Naive B cell (primary cell): ENCODE measurements at regions not wholly inside any gene's neighbourhood (a gene's known extent, or its start where the extent isn't known, plus 50 kb on each side); places are given as distances from the start of the nearest gene placed in this dataset.
"Not testable (repeated sequence)": the region's sequence is repeated elsewhere in the genome, so short reads cannot be mapped to it uniquely, and the experiment has no call there.

Experiments
- ATAC-seq, 2 donors: fragments of 150-1000 bp; cut with Tn5 transposase; 2 replicates each; pipeline ENCODE4 v1.10.0; 2021; ENCODE audit warnings: low read depth in 2 of 2, mild to moderate bottlenecking in 2 of 2, moderate library complexity in 2 of 2
- DNase-seq: peaks from one replicate; pipeline ENCODE4 v3.0.0; 2022
- H3K27ac Mint-ChIP-seq, 6 donors: one replicate each; pipeline ENCODE4 v1.8.0; 2020 to 2022; ENCODE audit warnings: mild to moderate bottlenecking in 6 of 6, mixed read lengths in 6 of 6, moderate library complexity in 5 of 6, inconsistent platforms in 2 of 6
- H3K27me3 Mint-ChIP-seq, 3 donors: one replicate each; pipeline ENCODE4 v1.8.0; 2021 to 2022; ENCODE audit warnings: mixed read lengths in 3 of 3, mild to moderate bottlenecking in 1 of 3
- H3K36me3 Mint-ChIP-seq, 2 donors: one replicate each; pipeline ENCODE4 v1.8.0; 2020 to 2022; ENCODE audit warnings: mixed read lengths in 2 of 2, inconsistent platforms in 1 of 2, mild to moderate bottlenecking in 1 of 2
- H3K4me1 Mint-ChIP-seq, 3 donors: one replicate each; pipeline ENCODE4 v1.8.0; 2020 to 2022; ENCODE audit warnings: mixed read lengths in 3 of 3, inconsistent platforms in 1 of 3, mild to moderate bottlenecking in 1 of 3, moderate library complexity in 1 of 3
- H3K4me3 Mint-ChIP-seq, 8 donors: one replicate each; pipeline ENCODE4 v1.8.0; 2020 to 2022; ENCODE audit warnings: mild to moderate bottlenecking in 8 of 8, mixed read lengths in 8 of 8, moderate library complexity in 8 of 8, inconsistent platforms in 2 of 8
- H3K9me3 Mint-ChIP-seq, 7 donors: one replicate each; pipeline ENCODE4 v1.8.0; 2020 to 2022; ENCODE audit warnings: mixed read lengths in 7 of 7, mild to moderate bottlenecking in 5 of 7, inconsistent platforms in 2 of 7, moderate library complexity in 1 of 7

DNA sequence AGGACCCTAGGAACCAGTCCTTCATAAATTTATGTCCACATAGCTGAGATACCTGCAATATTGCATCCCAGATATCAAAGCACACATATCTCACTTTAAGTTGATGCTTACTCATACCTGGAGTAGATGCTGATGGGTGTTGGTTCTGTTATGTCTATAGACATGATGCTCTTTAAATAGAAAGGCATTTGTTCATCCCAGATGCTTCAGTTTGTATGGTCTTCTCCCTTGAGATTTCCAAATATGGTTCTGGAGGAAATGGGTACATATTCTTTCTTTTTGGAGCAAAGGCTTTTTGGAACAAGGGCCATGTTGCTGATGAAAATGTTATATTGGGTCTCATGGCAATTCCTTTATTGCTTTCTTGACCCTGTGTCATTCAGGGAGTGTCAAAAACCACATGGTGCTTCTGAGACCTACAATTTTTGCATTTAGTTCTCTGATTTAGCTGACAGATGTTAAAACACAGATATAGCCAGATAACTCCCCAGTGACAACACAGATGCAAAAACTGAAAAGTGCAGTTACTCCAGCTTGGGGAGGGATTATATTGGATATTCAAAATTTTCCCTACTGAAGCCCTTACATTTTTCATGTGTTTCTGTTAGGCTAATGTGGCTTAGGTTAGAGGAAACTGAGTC lies 211.4 kb downstream of the KCNRG start:
- Mint-ChIP-seq H3K9me3 (peaks cover 0 to 2% (median 0%) of the 10 kb centered on the region in 7 donors), H3K4me1 (peaks cover 9 to 14% (median 12%) of the 10 kb centered on the region in 3 donors), H3K4me3 (no peak overlapping the region), H3K27ac (no peak overlapping the region), H3K36me3 (no peaks in the 10 kb centered on the region), H3K27me3 (peaks cover 0 to 1% (median under 1%) of the 10 kb centered on the region in 3 donors)
- no peak for DNase-seq
- ATAC-seq, result no peak

DNA sequence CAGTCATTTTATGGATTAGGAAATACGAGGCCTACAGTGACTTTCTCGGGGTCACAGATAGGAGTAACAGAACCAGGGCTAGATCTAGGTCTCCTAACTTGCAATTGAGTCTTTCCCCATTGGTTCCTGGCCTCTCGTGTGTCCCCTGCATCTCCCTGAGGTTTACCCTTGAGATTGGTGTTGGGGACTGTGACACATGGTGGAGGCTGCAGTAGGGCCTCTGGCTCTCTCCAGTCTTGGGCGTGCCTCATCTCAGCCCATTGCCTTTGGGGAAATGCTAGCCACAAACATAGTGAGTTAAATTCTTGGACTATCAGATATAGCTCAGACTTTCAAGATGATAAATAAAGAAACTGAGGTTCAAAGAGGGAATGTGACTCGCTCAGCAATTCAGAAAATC lies 212.1 kb downstream of the KCNRG start:
- DNase-seq, result no peak
- H3K36me3 Mint-ChIP-seq, result peaks cover 0 to 5% of the 10 kb centered on the region in 2 donors
- peaks cover 0 to 2% (median 0%) of the 10 kb centered on the region in 7 donors for H3K9me3 Mint-ChIP-seq
- no peaks in the 10 kb centered on the region for H3K27me3 Mint-ChIP-seq
- H3K27ac Mint-ChIP-seq, result no peak overlapping the region
- peaks cover 9 to 11% (median 10%) of the 10 kb centered on the region in 3 donors for H3K4me1 Mint-ChIP-seq
- no peak overlapping the region for H3K4me3 Mint-ChIP-seq
- ATAC-seq, result no peak

DNA sequence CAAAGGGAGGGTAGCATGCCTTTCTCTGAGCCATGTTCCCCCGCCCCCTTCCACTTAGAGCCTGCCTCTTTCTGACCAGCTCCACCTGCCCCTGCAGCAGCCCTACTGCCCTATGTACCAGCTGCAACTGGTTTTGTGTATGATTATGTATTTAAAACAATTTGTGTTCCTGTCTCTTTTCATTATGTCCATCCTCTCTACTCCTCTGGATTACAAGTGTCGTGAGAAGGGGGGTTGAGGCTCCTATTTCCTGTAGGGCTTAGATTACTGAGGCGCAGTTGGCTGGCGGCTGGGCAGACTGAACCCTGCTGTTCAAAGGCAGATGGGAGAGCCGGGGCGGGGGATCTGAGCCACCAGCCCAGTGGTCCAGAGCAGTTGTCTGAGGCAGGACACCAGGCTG lies 213.3 kb downstream of the KCNRG start:
- Mint-ChIP-seq H3K27ac (peak overlapping the region in 1 of 6 donors; percentile 8), H3K4me1 (peaks cover 8 to 10% (median 9%) of the 10 kb centered on the region in 3 donors), H3K9me3 (peaks cover 0 to 12% (median 7%) of the 10 kb centered on the region in 7 donors), H3K4me3 (no peak overlapping the region), H3K27me3 (no peaks in the 10 kb centered on the region), H3K36me3 (peaks cover 0 to 14% of the 10 kb centered on the region in 2 donors)
- DNase-seq (no peak), ATAC-seq (no peak)

DNA sequence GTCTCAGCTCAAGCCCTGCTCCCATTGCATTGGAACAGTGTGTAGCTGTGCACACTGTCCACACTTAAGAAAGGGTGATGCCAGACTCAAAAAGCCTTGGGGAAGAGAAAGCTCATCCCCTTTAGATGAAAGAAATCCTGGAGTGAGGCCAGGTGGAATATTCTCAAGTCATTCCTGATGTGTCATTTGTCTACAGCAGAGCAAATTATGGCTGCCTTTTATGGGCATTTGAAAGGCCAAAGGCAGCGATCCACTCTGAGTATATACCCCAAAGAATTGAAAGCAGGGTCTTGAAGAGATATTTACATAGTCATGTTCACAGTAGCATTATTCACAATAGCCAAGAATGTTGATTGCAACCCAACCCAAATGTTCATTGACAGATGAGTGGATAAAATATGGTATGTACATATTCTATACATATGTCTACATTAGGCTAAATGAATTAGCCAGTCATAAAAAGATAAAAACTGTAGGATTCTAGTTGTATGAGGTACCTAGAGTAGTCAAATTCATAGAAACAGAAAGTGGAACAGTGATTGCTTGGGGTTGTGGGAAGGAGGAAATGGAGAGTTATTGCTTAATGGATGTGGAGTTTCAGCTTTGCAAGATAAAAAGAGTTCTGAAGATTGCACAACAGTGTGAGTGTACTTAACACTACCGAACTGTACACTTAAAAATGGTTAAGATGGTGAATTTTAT lies 214.9 kb downstream of the KCNRG start:
- H3K27ac Mint-ChIP-seq, result peak overlapping the region in 2 of 6 donors; percentile 1 to 77
- peak; percentile 64 to 67 for ATAC-seq
- no peak overlapping the region for H3K4me3 Mint-ChIP-seq
- no peak for DNase-seq
- H3K27me3 Mint-ChIP-seq, result no peaks in the 10 kb centered on the region
- H3K9me3 Mint-ChIP-seq, result peaks cover 0 to 12% (median 9%) of the 10 kb centered on the region in 7 donors
- peaks cover 0 to 14% of the 10 kb centered on the region in 2 donors for H3K36me3 Mint-ChIP-seq
- peaks cover 8 to 10% (median 9%) of the 10 kb centered on the region in 3 donors for H3K4me1 Mint-ChIP-seq

DNA sequence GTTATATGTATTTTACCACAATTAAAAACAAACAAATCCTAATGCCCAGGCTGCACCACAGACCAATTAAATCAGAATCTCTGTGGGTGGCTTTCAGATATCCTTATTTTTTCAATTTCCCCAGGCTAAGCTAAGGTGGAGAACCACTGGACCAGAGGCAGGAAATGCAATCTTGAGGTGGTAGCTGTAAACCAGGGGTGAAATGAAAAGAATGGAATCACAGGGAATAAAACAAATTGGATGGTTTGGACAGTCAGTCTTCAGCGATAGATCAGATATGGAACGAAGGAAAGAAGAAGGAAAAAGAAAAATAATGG lies 215.4 kb downstream of the KCNRG start:
- no peak overlapping the region for H3K4me3 Mint-ChIP-seq
- peaks cover 8 to 10% (median 9%) of the 10 kb centered on the region in 3 donors for H3K4me1 Mint-ChIP-seq
- DNase-seq (no peak), ATAC-seq (no peak)
- H3K27ac Mint-ChIP-seq, result peak overlapping the region in 1 of 6 donors; percentile 83
- no peaks in the 10 kb centered on the region for H3K27me3 Mint-ChIP-seq
- peaks cover 0 to 14% of the 10 kb centered on the region in 2 donors for H3K36me3 Mint-ChIP-seq
- peaks cover 0 to 12% (median 9%) of the 10 kb centered on the region in 7 donors for H3K9me3 Mint-ChIP-seq

DNA sequence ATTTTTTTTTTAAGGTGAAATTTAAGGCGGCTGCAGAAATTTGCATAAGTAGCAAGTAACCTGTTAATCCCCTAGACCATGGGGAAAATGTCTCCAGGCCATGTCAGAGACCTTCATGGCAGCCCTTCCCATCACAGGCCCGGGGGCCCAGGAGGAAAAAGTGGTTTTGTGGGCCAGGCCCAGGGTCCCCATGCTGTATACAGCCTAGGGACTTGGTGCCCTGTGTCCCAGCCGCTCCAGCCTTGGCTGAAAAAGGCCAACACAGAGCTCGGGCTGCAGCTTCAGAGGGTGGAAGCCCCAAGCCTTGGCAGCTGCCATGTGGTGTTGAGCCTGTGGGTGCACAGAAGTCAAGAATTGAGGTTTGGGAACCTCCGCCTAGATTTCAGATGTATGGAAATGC lies 218.3 kb downstream of the KCNRG start:
- not testable (repeated sequence) for H3K27ac Mint-ChIP-seq, H3K27me3 Mint-ChIP-seq, H3K4me3 Mint-ChIP-seq, DNase-seq, ATAC-seq
- Mint-ChIP-seq H3K36me3 (peaks cover 0 to 14% of the 10 kb centered on the region in 2 donors), H3K9me3 (peaks cover 0 to 12% (median 9%) of the 10 kb centered on the region in 7 donors), H3K4me1 (peaks cover 11 to 16% (median 14%) of the 10 kb centered on the region in 3 donors)

DNA sequence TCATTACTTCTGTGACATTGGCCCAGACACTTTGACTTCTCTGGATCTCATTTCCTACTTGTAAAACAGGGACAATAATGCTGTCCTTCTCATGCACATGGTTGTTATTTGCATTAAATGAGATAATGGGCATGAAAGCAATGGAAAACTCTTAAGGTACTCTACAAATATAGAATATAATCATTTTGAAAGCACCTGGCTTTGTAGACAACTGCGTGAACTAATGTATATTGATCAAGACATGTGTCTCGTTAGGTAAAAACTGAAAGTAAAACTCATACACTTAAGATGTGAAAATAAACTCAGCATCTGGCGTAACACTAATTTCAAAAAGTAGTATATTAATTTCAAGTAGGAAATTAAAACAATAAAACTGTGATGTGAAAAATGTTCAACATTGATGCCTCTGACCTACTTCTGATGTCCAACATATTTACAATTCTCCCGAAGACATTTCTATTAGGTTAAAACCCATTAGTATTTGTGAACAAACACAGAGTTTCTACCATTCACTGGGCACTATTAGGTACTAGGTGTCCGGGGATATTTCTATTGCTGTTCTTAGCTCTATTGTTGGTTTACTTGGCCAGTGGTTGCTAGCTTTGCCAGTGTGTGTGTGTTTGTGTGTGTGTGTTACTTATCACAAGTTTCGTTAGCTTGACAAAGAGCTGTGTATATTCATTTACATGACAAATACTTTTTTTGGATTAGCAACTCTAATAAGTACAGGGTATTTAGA lies 220.5 kb downstream of the KCNRG start:
- Mint-ChIP-seq H3K36me3 (peaks cover 0 to 14% of the 10 kb centered on the region in 2 donors), H3K27ac (peak overlapping the region in 2 of 6 donors; percentile 48 to 87), H3K4me1 (peaks cover 4 to 8% (median 5%) of the 10 kb centered on the region in 3 donors), H3K27me3 (no peaks in the 10 kb centered on the region), H3K4me3 (peak overlapping the region in 5 of 8 donors; percentile 36 to 60 (median 48)), H3K9me3 (peaks cover 0 to 12% (median 9%) of the 10 kb centered on the region in 7 donors)
- no peak for DNase-seq
- no peak for ATAC-seq

DNA sequence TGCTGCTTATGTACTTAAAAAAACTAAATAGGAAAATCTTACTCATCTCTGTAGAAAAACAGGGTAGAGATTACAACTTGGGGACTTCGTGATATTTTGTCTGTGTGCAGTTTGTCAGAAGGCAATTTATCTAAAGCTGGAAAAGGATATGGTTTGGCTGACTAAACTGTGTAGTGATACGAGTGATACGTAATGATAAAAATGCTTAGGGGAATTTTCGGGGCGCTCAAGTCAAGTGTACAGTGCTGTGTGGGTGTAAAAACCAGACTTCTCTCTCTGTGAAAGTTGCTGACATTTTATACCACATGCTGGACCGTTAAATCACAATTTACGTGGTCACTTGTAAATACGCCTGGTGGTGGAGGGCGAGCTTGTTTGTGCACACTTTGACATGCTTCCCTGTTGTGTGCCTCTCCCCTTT lies 221.7 kb downstream of the KCNRG start:
- Mint-ChIP-seq H3K4me3 (peak overlapping the region in 5 of 8 donors; percentile 1 to 60 (median 18)), H3K27me3 (no peaks in the 10 kb centered on the region), H3K27ac (peak overlapping the region in 5 of 6 donors; percentile 15 to 57 (median 22)), H3K36me3 (peaks cover 0 to 14% of the 10 kb centered on the region in 2 donors), H3K9me3 (peaks cover 0 to 12% (median 9%) of the 10 kb centered on the region in 7 donors), H3K4me1 (peaks cover 3 to 7% (median 3%) of the 10 kb centered on the region in 3 donors)
- no peak for DNase-seq
- peak; percentile 86 to 93 for ATAC-seq

DNA sequence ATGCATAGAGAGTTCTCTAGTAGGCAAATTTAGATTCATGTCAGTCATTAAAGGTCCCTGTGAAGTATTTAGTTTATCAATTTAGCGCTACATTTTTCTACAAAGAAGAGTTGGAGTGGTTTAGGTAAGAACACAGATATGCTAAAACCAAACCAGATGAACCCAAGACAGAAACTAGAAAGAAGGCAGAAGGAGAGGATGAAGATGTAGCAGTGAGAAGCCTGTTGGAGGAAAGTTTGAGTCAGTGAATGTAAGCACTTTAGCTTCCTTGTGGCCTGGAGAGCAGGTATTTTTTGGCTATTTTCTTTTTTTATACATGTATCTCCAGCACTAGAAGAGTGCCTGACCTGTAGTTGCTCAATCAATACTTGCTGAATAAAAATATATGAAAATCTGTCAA lies 223.7 kb downstream of the KCNRG start:
- Mint-ChIP-seq H3K4me1 (peaks cover 3 to 7% (median 3%) of the 10 kb centered on the region in 3 donors), H3K36me3 (no peaks in the 10 kb centered on the region), H3K27ac (peak overlapping the region in 1 of 6 donors; percentile 2), H3K4me3 (no peak overlapping the region), H3K27me3 (no peaks in the 10 kb centered on the region), H3K9me3 (peaks cover 0 to 2% (median 0%) of the 10 kb centered on the region in 7 donors)
- DNase-seq (no peak), ATAC-seq (no peak)

DNA sequence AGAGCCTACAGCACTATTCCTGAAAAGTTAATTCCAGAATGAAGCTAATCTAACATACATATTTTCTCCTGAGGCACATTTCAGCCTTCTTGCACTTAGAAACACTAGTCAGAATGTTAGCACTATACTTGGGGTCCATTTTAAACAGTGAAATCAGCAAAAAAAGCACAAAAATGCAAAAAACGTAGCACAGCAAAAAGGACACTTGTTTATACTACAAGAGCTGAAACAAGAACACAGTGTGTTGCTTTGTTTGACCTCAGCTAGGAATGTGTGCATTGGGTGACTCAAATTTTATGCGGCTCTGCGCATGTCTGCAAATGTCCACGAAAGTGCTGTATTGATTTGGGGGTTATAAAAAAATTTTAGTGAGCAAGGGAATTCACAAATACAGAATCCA lies 226.2 kb downstream of the KCNRG start:
- ATAC-seq, result no peak
- no peak overlapping the region for H3K4me3 Mint-ChIP-seq
- no peak overlapping the region for H3K27ac Mint-ChIP-seq
- H3K27me3 Mint-ChIP-seq, result no peaks in the 10 kb centered on the region
- H3K9me3 Mint-ChIP-seq, result peaks cover 0 to 2% (median 0%) of the 10 kb centered on the region in 7 donors
- H3K4me1 Mint-ChIP-seq, result peaks cover 8 to 18% (median 11%) of the 10 kb centered on the region in 3 donors
- H3K36me3 Mint-ChIP-seq, result no peaks in the 10 kb centered on the region
- DNase-seq, result no peak

DNA sequence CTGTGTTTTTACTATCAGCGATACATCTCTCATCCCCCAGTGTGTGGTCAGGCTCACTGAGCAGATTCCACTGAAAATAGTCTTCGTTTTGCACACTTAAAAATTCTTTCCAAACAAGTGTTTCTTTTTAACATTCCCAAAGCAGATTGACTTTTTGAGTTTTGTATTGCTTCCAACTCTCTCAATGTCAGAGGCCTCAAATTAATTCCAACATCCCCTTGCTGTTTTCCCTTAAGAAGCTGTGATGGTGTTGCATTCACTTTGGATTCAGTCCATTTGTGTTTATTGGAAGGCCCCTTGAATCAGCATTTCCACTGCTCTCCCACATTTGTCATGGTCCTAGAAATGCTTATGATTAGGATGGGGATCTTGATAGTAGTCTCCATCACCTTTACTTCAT lies 228.7 kb downstream of the KCNRG start:
- ATAC-seq (no peak), DNase-seq (no peak)
- Mint-ChIP-seq H3K36me3 (no peaks in the 10 kb centered on the region), H3K9me3 (peaks cover 0 to 2% (median 0%) of the 10 kb centered on the region in 7 donors), H3K27me3 (no peaks in the 10 kb centered on the region), H3K27ac (no peak overlapping the region), H3K4me3 (no peak overlapping the region), H3K4me1 (peaks cover 13 to 16% (median 14%) of the 10 kb centered on the region in 3 donors)

DNA sequence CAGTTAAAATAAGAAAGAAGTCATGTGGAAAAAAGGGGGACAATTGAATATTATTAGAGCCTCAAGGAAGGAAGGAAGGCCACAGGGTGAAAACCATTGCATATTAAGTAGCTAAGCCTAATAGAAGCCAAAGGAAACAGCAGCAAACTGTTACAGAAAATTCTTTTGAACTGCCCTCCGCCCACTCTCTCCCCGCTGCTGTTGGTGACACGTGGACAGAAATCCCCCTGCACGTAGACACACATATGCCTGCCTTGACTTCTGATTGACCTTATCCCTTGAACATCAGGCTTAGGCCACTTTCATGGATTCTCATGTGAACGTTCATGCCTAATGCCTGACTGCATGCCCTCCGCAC lies 229.1 kb downstream of the KCNRG start:
- Mint-ChIP-seq H3K9me3 (peaks cover 0 to 2% (median 0%) of the 10 kb centered on the region in 7 donors), H3K27ac (peak overlapping the region in 1 of 6 donors; percentile 79)
- DNase-seq, result no peak

More for the DNA sequence above, 229.1 kb downstream of the KCNRG start:
- no peak for ATAC-seq
- Mint-ChIP-seq H3K4me1 (peaks cover 15 to 20% (median 15%) of the 10 kb centered on the region in 3 donors), H3K36me3 (no peaks in the 10 kb centered on the region), H3K4me3 (no peak overlapping the region), H3K27me3 (no peaks in the 10 kb centered on the region)
